ENCODE measurements at regions not wholly inside any gene's neighbourhood (a gene's known extent, or its start where the extent isn't known, plus 50 kb on each side); places are given as distances from the start of the nearest gene placed in this dataset.

DNA sequence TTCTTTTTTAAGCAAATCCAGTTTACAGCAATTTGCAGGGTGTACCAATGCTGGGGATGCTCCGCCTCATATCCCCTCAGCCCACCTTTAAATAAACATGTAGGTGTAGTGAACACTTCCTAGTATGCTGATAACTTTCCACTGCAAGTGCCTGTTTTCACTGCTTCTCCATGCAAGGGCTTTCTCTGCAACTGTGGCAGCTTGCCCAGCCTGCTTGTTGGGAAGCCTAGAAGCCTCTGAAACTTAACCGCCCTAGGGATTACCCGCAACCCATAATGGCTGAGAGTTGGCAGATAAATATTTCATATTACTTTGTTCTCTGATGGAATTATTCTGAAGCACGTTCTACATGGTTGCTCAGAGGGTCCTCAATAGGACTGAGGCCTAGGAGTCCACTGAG, 253.7 kb upstream of the DDX53 start:
- TF ChIP-seq CTCF (tag by site-specific recombination; IDR thresholded peaks at IDR 0.05), result no peak
- TF ChIP-seq REST (tag by site-specific recombination; IDR thresholded peaks at IDR 0.05), result no peak
- no peak for TF ChIP-seq ZEB2 (tag by site-specific recombination; IDR thresholded peaks at IDR 0.05)
- no peak for TF ChIP-seq ZNF394 (tag by site-specific recombination; IDR thresholded peaks at IDR 0.05; ENCODE audit: borderline replicate concordance)
- TF ChIP-seq, protein P1, sequence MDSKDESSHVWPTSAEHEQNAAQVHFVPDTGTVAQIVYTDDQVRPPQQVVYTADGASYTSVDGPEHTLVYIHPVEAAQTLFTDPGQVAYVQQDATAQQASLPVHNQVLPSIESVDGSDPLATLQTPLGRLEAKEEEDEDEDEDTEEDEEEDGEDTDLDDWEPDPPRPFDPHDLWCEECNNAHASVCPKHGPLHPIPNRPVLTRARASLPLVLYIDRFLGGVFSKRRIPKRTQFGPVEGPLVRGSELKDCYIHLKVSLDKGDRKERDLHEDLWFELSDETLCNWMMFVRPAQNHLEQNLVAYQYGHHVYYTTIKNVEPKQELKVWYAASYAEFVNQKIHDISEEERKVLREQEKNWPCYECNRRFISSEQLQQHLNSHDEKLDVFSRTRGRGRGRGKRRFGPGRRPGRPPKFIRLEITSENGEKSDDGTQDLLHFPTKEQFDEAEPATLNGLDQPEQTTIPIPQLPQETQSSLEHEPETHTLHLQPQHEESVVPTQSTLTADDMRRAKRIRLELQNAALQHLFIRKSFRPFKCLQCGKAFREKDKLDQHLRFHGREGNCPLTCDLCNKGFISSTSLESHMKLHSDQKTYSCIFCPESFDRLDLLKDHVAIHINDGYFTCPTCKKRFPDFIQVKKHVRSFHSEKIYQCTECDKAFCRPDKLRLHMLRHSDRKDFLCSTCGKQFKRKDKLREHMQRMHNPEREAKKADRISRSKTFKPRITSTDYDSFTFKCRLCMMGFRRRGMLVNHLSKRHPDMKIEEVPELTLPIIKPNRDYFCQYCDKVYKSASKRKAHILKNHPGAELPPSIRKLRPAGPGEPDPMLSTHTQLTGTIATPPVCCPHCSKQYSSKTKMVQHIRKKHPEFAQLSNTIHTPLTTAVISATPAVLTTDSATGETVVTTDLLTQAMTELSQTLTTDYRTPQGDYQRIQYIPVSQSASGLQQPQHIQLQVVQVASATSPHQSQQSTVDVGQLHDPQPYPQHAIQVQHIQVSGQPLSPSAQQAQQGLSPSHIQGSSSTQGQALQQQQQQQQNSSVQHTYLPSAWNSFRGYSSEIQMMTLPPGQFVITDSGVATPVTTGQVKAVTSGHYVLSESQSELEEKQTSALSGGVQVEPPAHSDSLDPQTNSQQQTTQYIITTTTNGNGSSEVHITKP (tag by site-specific recombination; IDR thresholded peaks at IDR 0.05), result no peak
- no peak for TF ChIP-seq ZNF561 (tag by site-specific recombination; IDR thresholded peaks at IDR 0.05; ENCODE audit: borderline replicate concordance)
- TF ChIP-seq ZFP41 (tag by site-specific recombination; IDR thresholded peaks at IDR 0.05; ENCODE audit: borderline replicate concordance), result no peak
- TF ChIP-seq, protein P2, sequence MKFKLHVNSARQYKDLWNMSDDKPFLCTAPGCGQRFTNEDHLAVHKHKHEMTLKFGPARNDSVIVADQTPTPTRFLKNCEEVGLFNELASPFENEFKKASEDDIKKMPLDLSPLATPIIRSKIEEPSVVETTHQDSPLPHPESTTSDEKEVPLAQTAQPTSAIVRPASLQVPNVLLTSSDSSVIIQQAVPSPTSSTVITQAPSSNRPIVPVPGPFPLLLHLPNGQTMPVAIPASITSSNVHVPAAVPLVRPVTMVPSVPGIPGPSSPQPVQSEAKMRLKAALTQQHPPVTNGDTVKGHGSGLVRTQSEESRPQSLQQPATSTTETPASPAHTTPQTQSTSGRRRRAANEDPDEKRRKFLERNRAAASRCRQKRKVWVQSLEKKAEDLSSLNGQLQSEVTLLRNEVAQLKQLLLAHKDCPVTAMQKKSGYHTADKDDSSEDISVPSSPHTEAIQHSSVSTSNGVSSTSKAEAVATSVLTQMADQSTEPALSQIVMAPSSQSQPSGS (tag by site-specific recombination; IDR thresholded peaks at IDR 0.05; ENCODE audit: low read depth), result no peak
- no peak for TF ChIP-seq ZNF24 (tag by site-specific recombination; IDR thresholded peaks at IDR 0.05)
- TF ChIP-seq ZBTB7A (tag by site-specific recombination; IDR thresholded peaks at IDR 0.05; ENCODE audit: low read depth), result no peak
- no peak for TF ChIP-seq BCL11B (tag by site-specific recombination; IDR thresholded peaks at IDR 0.05; ENCODE audit: low read depth)
- TF ChIP-seq ZNF549 (tag by site-specific recombination; IDR thresholded peaks at IDR 0.05), result no peak
- TF ChIP-seq ZNF785 (tag by site-specific recombination; IDR thresholded peaks at IDR 0.05), result no peak

Data from HEK293 (cell line).